Esophagus squamous epithelium (tissue), 5 donors: ENCODE measurements at regions not wholly inside any gene's neighbourhood (a gene's known extent, or its start where the extent isn't known, plus 50 kb on each side); places are given as distances from the start of the nearest gene placed in this dataset.

Source experiments
- DNase-seq: peaks from one replicate; lab custom pipeline; 2025; lab: John Stamatoyannopoulos, UW
- H3K27ac ChIP-seq, 4 donors: fragments of 200-600 bp; sonication (generic); one replicate each; pipeline ENCODE4 v1.5.1; 2016 to 2019; ENCODE audit warnings: mild to moderate bottlenecking in 1 of 4
- H3K27me3 ChIP-seq, 4 donors: fragments of 200-600 bp; sonication (generic); 1 replicate in 3 of 4; 2 replicates in 1 of 4; pipeline versions ENCODE4 v1.5.1 to v1.6.0; 2017 to 2021; ENCODE audit warnings: antibody characterized with exemption in 1 of 4
- H3K36me3 ChIP-seq, 3 donors: fragments of 200-600 bp; sonication (generic); one replicate each; pipeline ENCODE4 v1.5.1; 2016 to 2019
- H3K4me1 ChIP-seq, 3 donors: fragments of 200-600 bp; sonication (generic); one replicate each; pipeline ENCODE4 v1.5.1; 2017 to 2019
- H3K4me3 ChIP-seq, 4 donors: fragments of 200-600 bp; sonication (generic); 1 replicate in 3 of 4; 2 replicates in 1 of 4; pipeline ENCODE4 v1.5.1; 2016 to 2019; ENCODE audit warnings: mild to moderate bottlenecking in 2 of 4, moderate library complexity in 1 of 4
- H3K9me3 ChIP-seq, 3 donors: fragments of 200-600 bp; sonication (generic); one replicate each; pipeline ENCODE4 v1.5.1; 2016 to 2019
- POLR2A ChIP-seq, 4 donors: fragments of 450-650 bp; IDR thresholded peaks; one replicate each; pipeline ENCODE4 v1.6.1; 2017; ENCODE audit warnings: antibody characterized with exemption in 4 of 4, mild to moderate bottlenecking in 4 of 4, moderate library complexity in 3 of 4
- WGBS, 2 donors: methylation state at CpG; one replicate each; pipeline ENCODE4 v1.1.5; 2018; 5-methylcytosine and 5-hydroxymethylcytosine counted together
- intact Hi-C: fragments of 100-400 bp; cut with DNase I; formaldehyde crosslinking; loops from one replicate; pipeline ENCODE4 v1.15.0; 2022
- TF ChIP-seq, protein P1 (sequence below), 6 experiments: fragments of 450-650 bp in 4 of 6; fragments of 200-600 bp in 2 of 6; sonication (generic) in 2 of 6; IDR thresholded peaks; one replicate each; pipeline ENCODE4 v1.5.1; 2016 to 2019; ENCODE audit warnings: antibody characterized with exemption in 6 of 6, mild to moderate bottlenecking in 4 of 6, moderate library complexity in 4 of 6
- donor health status: DM: yes; HTN: yes; CAD: no.

- Histone ChIP-seq H3K4me1 (no peaks in the 10 kb centered on the region), H3K27ac (no peak overlapping the region), H3K9me3 (no peaks in the 10 kb centered on the region), H3K27me3 (no peaks in the 10 kb centered on the region), H3K36me3 (no peaks in the 10 kb centered on the region), H3K4me3 (no peak overlapping the region)
- WGBS, 2 donors: 65 to 77% methylated on average over 6 to 7 of the region's 7 CpGs
- no peak for DNase-seq
- TF ChIP-seq POLR2A (IDR thresholded peaks at IDR 0.05): no peak
- TF ChIP-seq, protein P1, sequence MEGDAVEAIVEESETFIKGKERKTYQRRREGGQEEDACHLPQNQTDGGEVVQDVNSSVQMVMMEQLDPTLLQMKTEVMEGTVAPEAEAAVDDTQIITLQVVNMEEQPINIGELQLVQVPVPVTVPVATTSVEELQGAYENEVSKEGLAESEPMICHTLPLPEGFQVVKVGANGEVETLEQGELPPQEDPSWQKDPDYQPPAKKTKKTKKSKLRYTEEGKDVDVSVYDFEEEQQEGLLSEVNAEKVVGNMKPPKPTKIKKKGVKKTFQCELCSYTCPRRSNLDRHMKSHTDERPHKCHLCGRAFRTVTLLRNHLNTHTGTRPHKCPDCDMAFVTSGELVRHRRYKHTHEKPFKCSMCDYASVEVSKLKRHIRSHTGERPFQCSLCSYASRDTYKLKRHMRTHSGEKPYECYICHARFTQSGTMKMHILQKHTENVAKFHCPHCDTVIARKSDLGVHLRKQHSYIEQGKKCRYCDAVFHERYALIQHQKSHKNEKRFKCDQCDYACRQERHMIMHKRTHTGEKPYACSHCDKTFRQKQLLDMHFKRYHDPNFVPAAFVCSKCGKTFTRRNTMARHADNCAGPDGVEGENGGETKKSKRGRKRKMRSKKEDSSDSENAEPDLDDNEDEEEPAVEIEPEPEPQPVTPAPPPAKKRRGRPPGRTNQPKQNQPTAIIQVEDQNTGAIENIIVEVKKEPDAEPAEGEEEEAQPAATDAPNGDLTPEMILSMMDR (IDR thresholded peaks at IDR 0.05): no peak
- intact Hi-C loops: no loop called here
These were observed 457.9 kb downstream of the GPAT3 start for GRCh38 chr4:83993774-83994173.

DNA sequence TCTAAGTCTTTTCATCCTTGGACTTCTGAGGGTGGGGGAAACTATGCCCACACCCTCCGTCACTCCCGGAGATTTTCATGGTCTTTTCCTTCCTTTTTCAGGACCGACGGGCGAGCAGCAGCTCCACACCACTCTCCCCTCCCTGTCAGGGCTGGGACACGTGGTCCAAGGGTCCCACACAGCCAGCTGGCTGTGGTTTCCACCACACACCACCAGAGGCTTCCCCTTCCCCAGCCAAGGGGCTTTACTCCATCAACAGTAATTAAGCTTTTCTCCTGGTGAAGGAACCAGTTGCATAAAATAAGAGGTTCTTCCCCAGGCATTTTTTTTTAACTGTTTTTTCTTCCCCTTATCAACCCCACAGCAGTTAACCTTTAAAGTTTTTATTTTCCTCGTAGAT lies 453.9 kb downstream of the GPAT3 start:
- DNase-seq: no peak
- no peak overlapping the region for H3K4me3 ChIP-seq
- H3K27ac ChIP-seq: no peak overlapping the region
- WGBS, 2 donors: 24 to 54% methylated on average over 2 to 7 of the region's 7 CpGs
- intact Hi-C loops: no loop called here
- no peaks in the 10 kb centered on the region for H3K36me3 ChIP-seq
- H3K27me3 ChIP-seq: no peaks in the 10 kb centered on the region
- no peaks in the 10 kb centered on the region for H3K9me3 ChIP-seq
- H3K4me1 ChIP-seq: no peaks in the 10 kb centered on the region
- no peak for TF ChIP-seq POLR2A (IDR thresholded peaks at IDR 0.05)
- TF ChIP-seq, protein P1 (IDR thresholded peaks at IDR 0.05): no peak

- DNase-seq: no peak
- Histone ChIP-seq H3K4me3 (no peak overlapping the region), H3K27me3 (no peaks in the 10 kb centered on the region), H3K36me3 (no peaks in the 10 kb centered on the region), H3K9me3 (no peaks in the 10 kb centered on the region), H3K4me1 (no peaks in the 10 kb centered on the region), H3K27ac (no peak overlapping the region)
- TF ChIP-seq POLR2A (IDR thresholded peaks at IDR 0.05): no peak
- TF ChIP-seq, protein P1 (IDR thresholded peaks at IDR 0.05): no peak
- WGBS, 2 donors: 93 to 96% methylated on average over 4 of the region's 4 CpGs
- intact Hi-C loops: no loop called here
These were observed 445.2 kb downstream of the GPAT3 start for GRCh38 chr4:83981156-83981555.

DNA sequence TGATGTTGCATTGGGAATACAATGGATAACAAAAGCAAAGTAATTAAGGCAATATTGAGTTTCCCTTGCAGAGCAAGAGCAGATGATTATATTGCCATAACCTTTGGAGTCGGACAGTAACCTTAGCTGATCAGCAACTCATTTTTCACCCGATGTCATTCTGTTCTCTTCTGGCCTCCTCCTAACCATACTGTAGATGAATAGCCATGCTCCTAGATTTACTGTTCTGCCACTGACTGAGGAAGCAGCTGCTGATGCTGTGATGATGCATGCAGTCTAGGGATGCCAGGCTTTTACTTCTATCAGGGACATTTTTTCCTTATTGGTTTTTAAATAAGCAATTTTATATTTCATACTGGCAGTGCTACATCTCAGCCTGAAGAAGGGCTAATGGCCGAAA lies 443.9 kb downstream of the GPAT3 start:
- DNase-seq: no peak
- no peaks in the 10 kb centered on the region for H3K4me1 ChIP-seq

GRCh38 chr4:83974111-83974780 lies 438.3 kb downstream of the GPAT3 start:
- no peaks in the 10 kb centered on the region for H3K36me3 ChIP-seq
- TF ChIP-seq, protein P1 (IDR thresholded peaks at IDR 0.05): no peak
- TF ChIP-seq POLR2A (IDR thresholded peaks at IDR 0.05): no peak
- no peaks in the 10 kb centered on the region for H3K9me3 ChIP-seq
- no peak overlapping the region for H3K27ac ChIP-seq
- H3K4me1 ChIP-seq: no peaks in the 10 kb centered on the region
- no peaks in the 10 kb centered on the region for H3K27me3 ChIP-seq
- H3K4me3 ChIP-seq: no peak overlapping the region
- 60% methylated on average over 1 of the region's 1 CpG for WGBS, 2 donors
- no peak for DNase-seq
- intact Hi-C loops: no loop called here

More for the DNA sequence above, 443.9 kb downstream of the GPAT3 start:
- Histone ChIP-seq H3K4me3 (no peak overlapping the region), H3K27ac (no peak overlapping the region), H3K27me3 (no peaks in the 10 kb centered on the region), H3K9me3 (no peaks in the 10 kb centered on the region), H3K36me3 (no peaks in the 10 kb centered on the region)
- 87% methylated on average over 3 of the region's 3 CpGs for WGBS, 2 donors
- intact Hi-C loops: no loop called here
- no peak for TF ChIP-seq POLR2A (IDR thresholded peaks at IDR 0.05)
- TF ChIP-seq, protein P1 (IDR thresholded peaks at IDR 0.05): no peak
